DMS53 treated with DMSO at 0.1 percent for 48 hours (cell line): ENCODE measurements at regions not wholly inside any gene's neighbourhood (a gene's known extent, or its start where the extent isn't known, plus 50 kb on each side); places are given as distances from the start of the nearest gene placed in this dataset.
"Not testable (repeated sequence)": the region's sequence is repeated elsewhere in the genome, so short reads cannot be mapped to it uniquely, and the experiment has no call there.

Source experiments
- DNase-seq: peaks from one replicate; lab custom pipeline; 2025; ENCODE audit not compliant: unreplicated experiment; lab: John Stamatoyannopoulos, UW

DNA sequence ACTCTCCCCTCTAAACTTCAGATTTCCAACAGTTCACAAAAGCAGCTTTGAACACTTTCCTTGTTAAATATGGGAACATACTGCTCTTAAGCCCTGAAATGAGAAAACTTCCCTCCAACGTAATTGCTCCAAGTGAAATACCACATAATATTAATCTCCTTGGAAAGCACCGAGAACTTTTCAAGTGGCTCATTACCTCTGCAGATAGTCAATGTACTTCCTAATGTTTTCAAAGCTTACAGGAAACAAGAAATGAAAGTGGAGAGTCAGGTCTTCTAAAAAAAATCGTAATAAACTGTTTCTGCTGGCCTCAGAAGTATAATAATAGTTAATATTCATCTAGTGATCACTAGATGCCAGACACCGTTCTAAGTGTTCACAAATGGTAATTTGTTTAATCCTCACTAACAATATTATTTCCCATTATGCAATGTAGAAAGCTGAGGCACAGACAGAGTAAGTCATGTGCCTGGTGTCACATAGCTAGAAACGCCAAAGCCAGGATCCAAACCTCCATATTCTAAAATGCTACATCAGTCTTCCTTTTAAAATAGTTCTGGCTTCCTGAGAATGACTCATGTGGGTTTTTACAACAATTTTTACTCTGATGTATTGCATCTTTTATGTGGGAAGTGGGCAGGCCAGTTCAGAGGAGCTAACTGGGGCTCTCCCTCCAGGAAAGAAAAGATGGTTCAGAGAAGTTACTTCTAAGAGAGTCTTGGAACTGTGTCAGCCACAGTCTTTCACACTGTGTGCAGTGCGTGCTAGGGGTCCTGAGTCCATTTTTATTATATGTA, 177.2 kb downstream of the PLPPR4 start:
- no peak for DNase-seq

DNA sequence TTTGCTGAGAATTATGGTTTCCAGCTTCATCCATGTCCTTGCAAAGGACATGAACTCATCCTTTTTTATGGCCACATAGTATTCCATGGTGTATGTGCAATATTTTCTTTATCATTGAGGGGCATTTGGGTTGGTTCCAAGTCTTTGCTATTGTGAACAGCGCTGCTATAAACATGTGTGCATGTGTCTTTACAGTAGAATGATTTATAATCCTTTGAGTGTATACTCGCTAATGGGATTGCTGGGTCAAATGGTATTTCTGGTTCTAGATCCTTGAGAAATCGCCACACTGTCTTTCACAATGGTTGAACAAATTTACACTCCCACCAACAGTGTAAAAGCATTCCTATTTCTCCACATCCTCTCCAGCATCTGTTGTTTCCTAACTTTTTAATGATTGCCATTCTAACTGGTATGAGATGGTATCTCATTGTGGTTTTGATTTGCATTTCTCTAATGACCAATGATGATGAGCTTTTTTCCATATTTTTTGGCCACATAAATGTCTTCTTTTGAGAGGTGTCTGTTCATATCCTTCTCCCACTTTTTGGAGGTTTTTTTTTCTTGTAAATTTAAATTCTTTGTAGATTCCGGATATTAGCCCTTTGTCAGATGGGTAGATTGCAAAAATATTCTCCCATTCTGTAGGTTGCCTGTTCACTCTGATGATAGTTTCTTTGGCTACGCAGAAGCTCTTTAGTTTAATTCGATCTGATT, 180.1 kb downstream of the PLPPR4 start:
- not testable (repeated sequence) for DNase-seq

DNA sequence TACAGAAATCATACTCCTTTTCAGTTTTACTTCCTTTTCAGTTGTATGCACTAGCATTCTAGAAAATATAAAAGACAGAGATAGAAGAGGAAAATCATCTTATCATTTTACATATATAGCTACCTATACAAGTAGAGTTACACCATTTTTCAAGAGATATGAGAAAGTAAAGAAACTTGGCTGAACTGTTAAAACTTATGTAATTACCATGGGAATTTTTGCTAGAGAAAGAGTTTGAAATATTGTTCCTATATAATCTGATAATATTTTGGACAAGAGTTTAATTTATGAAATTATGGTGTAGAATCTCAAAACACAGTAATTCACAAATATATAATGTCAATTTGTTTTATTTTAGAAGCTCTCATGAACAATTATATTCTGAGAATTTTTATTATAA, 180.8 kb downstream of the PLPPR4 start:
- no peak for DNase-seq

DNA sequence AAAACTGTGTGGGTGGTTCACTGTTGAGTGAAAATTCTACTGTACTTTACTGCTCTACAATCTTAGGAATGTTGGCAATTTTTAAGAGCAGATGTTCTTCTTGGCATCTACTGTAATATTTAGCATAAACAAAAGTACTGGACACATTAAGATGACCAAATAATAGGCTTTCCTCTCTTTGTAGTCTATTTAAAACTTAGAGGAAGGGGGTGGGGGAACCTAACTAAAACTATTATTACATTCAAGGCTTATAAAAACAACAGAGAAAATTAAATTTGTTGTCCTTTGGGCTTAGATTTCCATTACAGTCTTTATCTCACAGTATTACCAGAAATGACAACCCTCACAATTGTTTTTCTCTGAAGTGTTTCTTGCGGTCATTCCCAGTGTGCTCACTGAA, 181.2 kb downstream of the PLPPR4 start:
- no peak for DNase-seq

DNA sequence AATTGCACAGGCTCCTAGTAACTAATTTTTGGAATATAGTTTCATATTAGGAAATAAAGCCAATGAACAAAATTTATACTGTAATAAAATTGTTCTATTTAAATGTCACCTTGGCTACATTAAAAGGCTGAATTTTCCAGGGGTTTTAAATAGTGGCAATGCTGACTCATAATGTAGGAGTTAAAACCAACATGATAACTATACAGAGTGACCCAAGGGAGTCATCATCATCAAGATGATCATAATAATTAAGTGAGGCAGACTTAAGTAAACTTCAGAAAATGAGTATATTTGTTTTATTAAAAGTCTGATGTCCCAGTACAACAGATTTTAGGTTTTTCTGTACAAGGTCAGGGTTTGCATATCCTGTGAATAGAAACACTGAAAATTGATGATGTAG, 183.4 kb downstream of the PLPPR4 start:
- no peak for DNase-seq

DNA sequence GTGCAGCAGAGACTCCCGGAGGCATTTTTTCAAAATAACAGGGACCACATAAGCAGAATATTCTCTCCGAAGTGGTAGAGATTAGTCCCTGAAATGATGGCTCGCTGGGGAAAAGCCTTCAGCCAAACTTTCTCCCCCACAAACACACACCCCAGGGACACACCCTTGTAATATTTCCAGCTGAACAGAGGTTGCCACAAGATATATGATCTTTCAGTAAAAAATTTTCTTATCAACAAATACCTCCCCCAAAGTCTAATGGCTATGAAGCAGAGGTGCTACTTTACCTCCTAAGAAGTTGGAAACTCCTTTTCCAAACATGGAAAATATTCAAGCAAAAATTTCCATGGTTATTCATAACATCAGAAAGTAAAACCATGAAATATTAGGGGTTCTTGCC, 190.2 kb upstream of the PALMD start:
- no peak for DNase-seq

DNA sequence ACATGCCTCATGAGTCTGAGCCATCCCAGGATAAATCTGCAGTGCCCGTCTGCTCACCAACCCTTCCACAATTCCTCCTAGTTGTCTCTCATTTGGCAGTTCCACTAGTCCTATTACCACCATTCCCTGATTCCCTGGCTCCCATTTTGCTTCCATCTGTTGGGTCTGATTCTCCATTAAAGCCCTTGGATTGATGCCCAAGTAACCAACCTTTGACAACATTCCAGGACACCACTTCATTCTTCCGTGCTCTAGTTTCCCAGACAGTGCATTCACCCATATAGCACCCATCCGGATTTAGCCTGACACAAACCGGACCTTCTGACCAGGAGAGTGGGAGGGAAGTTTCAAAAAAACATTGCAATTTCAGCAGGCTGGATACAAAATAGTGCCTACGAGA, 189.4 kb upstream of the PALMD start:
- no peak for DNase-seq

DNA sequence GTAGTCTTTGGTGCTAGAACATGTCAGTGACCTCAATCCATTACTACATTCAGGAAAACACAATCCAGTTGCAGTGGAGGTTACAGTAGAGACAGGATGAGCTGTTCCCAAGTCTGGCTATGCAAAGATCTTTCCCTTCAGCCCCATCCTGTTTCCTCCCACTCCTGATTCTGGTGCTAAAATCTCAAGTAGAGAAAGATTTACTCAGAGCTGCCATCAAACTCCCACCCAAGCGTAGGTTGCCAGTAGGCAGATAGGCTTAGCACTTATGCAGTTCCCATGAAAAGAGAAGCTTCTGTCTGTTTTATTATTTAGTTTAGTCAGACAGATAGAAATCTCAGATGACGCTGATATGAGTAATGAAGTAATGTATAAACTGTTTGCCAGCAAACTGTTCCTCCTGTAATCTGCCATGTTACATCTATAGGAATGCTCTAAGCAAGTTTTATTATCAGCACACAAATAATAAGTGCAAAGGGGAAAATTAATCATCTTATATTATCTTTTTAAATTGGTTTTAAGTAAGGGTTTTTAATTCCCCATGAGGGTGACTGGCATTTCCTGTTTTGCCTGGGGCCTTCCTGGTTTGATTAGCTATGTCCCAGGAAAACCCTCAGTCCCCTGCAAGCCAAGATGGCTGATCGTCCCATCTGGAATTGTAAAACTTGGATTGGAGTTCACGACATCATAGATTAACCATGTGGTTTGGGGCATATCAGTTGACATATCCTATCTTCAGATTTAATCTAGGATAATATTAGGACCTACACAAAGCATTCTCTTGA, 188.3 kb upstream of the PALMD start:
- no peak for DNase-seq

DNA sequence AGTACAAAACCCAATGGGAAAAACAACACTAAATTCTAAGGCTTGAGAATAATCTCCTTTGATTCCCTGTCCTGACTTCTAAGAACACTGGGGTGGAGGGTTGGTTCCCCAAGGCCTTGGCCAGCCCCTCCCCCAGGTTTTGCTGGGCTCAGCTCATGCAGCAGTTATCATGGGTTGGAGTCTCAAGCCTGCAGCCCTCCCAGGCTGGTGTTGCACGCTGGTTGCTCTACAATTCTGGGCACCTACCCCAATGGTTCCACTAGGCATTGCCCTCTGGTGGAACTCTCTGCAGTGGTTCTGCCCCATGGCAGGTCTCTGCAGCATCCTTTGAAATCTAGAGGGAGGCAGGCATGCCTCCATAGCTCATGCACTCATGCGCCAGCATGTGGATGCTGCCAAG, 184.4 kb upstream of the PALMD start:
- no peak for DNase-seq

DNA sequence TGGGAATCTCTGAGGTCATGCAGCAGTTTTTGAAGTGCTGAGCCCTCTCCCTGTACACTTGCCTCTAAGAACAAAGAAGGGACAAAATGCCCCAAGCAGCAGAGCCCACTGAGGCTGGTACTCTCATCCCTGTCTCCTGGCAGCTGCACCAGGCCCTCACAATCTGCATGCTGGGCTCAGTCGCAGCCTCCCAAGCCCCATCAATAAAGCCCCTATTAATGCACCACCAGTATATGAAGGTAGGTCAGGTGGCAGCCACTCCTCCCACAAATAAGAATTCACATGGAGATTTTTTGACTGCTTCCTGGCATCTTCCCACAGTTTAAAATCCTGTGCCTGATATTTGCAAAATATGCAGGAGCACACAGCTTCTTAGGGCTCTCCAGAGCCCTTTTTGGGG, 181.2 kb upstream of the PALMD start:
- no peak for DNase-seq

DNA sequence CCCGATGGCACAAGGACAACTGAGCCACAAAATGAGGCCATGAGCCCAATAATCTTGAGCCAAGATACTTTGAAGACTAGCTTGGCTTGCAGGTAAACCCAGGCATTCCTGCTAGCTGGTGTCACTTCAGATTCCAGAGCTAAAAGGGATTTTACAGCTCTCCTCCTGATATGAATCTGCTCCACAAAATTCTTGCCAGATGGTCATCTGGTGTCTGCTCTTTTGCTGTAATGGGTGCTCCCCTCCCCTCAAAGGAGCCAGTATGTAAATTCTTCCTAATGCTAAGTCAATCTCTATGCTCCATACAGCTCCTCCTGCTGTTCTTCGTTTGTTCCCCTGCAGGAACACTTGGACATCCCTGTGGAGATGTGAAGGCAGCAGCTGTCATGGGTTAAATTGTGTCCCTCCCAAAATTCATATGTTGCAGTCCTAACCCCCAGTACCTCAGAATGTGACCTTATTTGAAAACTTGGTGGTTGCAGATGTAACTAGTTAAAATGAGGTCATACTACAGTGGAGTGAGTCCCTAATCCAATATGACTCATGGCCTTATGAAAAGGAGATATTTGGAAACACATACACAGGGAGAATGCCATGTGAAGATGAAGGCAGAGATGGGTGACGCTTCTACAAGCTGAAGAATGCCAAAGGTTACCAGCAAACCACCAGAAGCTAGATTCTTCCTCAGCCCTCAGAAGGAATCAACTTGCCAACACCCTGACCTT, 180.6 kb upstream of the PALMD start:
- no peak for DNase-seq

DNA sequence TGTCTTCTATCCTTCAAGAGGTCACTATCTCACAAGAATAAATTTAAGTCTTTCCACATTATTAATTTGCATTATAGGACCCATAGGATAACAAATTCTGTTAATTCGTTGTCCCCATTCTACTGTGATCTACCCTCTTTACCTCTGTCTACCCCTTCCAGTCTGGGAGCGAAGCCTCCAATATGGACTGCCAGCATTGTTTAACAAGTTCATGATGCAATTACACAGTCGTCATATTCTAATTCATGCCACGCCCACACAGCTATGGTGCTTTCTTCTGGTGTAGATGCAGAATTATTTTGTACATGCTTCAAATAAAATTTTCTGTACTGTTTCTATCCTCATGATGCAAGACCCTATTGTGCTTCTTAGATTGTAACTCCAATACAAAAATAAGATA, 178.3 kb upstream of the PALMD start:
- DNase-seq: no peak

DNA sequence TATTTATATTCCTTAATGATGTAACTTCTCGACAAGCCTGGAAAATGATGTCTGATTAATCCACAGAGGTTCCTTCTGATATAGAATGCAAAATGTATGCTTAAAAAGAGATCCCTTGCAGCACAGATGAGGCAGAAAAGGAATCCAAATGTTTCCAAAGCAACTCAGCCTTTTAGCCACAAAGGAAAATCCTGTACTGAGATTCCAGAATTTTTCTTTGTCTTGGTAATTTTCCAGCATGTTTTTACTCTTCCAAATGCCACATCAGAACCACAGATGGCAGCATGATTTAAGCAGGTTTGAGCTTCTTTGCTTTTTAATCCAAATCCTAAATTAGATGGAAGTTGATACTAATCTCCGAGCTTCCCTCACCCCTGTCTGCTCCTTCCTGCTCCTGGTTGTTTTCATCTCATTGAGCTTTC, 176.4 kb upstream of the PALMD start:
- DNase-seq: no peak

DNA sequence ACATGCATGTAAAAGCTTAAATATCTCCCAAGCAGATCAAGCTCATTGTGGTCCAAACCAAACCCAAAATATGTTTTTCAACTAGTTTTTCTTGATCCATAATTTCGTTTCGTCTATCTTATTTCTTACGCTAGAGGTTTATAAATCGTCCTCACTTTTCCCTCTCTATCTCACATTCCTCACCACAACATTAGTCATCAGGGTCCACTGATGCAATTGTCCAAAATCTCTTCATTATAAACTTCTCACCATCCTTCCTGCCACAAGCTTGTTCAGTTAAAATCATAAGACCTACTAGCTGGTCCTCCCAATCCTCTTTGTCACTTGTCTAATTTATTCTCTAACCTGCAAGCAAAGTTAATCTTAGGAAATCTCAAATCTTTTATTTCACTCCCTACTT, 173.0 kb upstream of the PALMD start:
- DNase-seq: no peak

DNA sequence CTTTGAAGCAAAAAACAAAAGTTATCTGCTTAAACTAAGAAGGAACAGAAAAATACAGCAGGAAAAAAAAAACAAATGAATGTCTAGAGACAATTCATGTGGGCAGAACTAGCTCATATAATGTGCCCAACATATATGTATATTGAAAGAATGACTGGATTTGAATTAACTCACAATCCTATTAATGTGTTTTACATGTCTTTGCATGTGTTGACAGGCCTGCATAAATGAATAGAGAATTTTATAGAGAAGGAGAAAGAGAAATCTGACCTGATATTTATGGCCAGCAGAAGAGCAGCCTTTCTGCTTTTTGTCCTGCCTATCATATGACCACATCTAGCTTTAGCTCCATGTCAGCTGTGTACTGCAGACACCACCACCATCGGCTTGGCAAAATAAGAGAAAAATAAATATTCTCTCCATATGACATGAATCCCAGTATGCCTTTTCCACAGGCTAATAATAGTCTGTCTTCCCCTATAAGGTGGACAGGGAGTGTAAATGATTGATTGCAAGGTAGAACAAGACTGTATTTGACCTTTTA, 171.5 kb upstream of the PALMD start:
- no peak for DNase-seq

DNA sequence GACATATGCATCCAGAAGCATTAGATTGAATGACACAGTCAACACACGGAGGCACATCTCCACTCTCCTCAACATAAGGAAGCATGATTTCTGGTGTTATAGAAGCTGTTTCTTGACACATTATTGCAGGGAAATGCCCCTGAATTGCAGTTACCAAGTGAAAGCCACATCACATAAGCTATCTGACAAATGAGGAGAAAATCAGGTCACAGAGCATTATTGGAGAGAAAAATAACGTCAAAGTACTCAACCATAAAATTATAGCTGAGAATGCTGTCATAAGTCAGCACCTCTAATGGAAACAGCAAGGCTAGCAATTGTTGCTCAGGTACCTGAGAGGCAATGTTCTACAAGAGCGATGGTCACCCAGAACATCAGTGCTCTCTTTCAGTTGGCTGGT, 169.9 kb upstream of the PALMD start:
- no peak for DNase-seq

DNA sequence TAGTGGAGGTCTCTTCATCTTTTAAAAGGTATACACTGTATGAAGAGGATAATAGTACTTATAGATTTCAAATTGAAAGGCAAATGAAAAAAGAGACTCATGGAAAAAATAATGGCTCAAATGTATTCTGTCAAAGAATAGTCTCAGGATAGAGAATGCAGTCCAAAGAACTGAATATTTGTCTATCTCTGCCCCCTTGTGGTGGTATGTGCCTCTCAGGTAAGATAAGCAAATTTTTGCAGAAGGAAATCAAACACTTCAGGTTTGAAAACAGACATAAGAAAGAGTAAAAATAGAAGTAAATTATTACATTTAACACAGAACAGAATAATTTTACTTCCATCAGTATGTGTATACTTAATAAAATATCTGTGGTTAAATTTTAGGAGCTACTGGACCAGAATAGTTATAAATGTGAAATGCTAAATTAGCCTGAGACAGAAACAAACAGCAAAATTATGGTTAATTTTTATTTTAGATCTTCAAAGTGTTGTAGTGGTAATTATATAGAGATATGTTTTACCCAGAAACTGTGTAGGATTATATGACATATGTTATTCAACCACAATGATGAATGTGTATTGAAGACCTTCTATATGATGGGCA, 164.4 kb upstream of the PALMD start:
- DNase-seq: peak; percentile 92

DNA sequence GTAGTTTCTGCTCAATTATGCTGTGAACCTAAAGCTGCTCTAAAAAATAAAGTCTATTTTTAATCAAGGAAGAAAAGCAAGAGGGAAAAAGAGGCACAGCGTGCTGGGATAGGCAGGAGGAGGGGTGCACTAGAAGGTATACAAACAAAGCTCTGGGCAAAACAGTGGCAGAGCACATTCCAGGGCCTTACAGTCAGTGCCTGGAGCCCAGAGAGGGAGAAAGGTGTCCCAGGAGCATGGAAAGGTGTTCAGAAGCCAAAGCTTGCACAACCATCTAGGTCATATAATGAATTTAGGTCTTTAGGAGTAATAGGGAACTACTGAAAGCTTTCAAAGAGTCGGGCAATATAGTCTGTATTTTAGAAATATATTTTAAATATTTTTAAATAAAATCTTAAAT, 163.6 kb upstream of the PALMD start:
- no peak for DNase-seq

DNA sequence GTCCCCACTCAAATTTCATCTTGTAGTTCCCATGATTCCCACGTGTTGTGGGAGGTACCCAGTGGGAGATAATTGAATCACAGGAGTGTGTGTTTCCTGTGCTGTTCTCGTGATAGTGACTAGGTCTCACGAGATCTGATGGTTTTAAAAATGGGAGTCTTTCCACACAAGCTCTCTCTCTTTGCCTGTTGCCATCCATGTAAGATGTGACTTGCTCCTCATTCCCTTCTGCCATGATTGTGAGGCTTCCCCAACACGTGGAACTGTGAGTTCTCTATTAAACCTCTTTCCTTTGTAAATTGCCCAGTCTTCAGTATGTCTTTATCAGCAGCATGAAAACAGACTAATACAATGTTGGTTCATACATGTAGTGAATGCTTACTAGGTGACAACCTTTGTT, 163.2 kb upstream of the PALMD start:
- DNase-seq: no peak

DNA sequence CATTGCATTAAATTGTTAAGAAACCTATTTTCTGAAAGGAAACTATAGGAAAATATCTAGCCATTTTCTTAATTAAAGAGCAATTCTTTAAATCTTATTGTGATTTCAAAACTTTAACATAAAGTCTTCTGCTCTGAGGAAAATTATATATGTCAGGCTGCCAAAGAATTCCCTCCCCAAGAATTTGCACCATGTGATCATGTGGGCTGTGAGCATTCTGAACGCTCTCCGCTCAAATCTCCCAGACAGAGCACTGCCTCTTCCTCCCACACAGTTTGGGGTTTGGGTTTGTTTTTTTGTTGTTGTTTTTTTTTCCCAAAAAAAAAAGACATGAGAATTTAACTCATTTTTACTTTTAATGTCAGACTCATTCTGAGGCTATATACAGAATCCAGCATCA, 155.9 kb upstream of the PALMD start:
- DNase-seq: no peak

DNA sequence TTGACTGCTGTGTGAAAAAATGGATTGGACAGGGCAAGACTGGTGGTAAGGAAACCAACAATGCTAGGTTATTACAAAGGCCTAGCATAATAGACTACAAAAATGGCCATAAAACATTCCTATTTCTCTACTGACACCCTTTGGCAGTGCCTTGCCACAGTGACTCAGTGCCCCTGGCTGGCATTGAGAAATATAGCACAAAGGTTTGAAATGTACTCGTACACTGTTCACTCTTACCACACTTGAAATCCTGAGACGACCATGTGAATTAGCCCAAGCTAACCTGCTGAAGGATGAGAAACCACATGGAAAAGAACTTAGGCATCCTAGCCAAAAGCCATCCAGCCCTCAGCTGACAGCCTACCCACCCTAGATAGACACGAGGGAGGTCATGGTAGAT, 149.8 kb upstream of the PALMD start:
- DNase-seq: no peak
